GM19043 (cell line): ENCODE measurements at regions not wholly inside any gene's neighbourhood (a gene's known extent, or its start where the extent isn't known, plus 50 kb on each side); places are given as distances from the start of the nearest gene placed in this dataset.

ENCODE experiments used
- ATAC-seq: cut with Tn5 transposase; IDR thresholded peaks from one replicate; pipeline ENCODE4 v1.9.1; 2021; ENCODE audit warnings: low read depth; ENCODE audit not compliant: unreplicated experiment

GRCh38 chr1:88163187-88163586 is 520.9 kb upstream of the PKN2 start:
- ATAC-seq, result no peak

GRCh38 chr1:88168126-88168525 is 515.9 kb upstream of the PKN2 start:
- ATAC-seq, result no peak

GRCh38 chr1:88169139-88169538 is 514.9 kb upstream of the PKN2 start:
- ATAC-seq, result no peak

GRCh38 chr1:88169939-88170338 is 514.1 kb upstream of the PKN2 start:
- no peak for ATAC-seq

- ATAC-seq, result no peak
Measured at GRCh38 chr1:88175120-88175630, 508.9 kb upstream of the PKN2 start.

- no peak for ATAC-seq
Measured at GRCh38 chr1:88175631-88176226, 508.3 kb upstream of the PKN2 start.

GRCh38 chr1:88179943-88180342 is 504.1 kb upstream of the PKN2 start:
- no peak for ATAC-seq

- peak; percentile 93 for ATAC-seq
Measured at GRCh38 chr1:88180449-88181108, 503.5 kb upstream of the PKN2 start.

- no peak for ATAC-seq
Measured at GRCh38 chr1:88186911-88187310, 497.2 kb upstream of the PKN2 start.

- ATAC-seq, result no peak
Measured at GRCh38 chr1:88188038-88188437, 496.0 kb upstream of the PKN2 start.

GRCh38 chr1:88189525-88189924 is 494.5 kb upstream of the PKN2 start:
- ATAC-seq, result no peak

- peak; percentile 91 for ATAC-seq
Measured at GRCh38 chr1:88191917-88192316, 492.2 kb upstream of the PKN2 start.

GRCh38 chr1:88194542-88194941 is 489.5 kb upstream of the PKN2 start:
- no peak for ATAC-seq

GRCh38 chr1:88200545-88200944 is 483.5 kb upstream of the PKN2 start:
- no peak for ATAC-seq

- no peak for ATAC-seq
Measured at GRCh38 chr1:88204111-88204510, 480.0 kb upstream of the PKN2 start.

GRCh38 chr1:88204612-88205167 is 479.4 kb upstream of the PKN2 start:
- no peak for ATAC-seq

GRCh38 chr1:88208389-88208788 is 475.7 kb upstream of the PKN2 start:
- ATAC-seq, result no peak

- no peak for ATAC-seq
Measured at GRCh38 chr1:88210103-88210787, 473.8 kb upstream of the PKN2 start.

GRCh38 chr1:88216441-88216840 is 467.6 kb upstream of the PKN2 start:
- ATAC-seq, result no peak

GRCh38 chr1:88217386-88217785 is 466.7 kb upstream of the PKN2 start:
- no peak for ATAC-seq

- ATAC-seq, result no peak
Measured at GRCh38 chr1:88219521-88219920, 464.6 kb upstream of the PKN2 start.
